HepG2 (cell line): ENCODE measurements at regions not wholly inside any gene's neighbourhood (a gene's known extent, or its start where the extent isn't known, plus 50 kb on each side); places are given as distances from the start of the nearest gene placed in this dataset.

Experiments
- ATAC-seq: fragments of 200-7000 bp; cut with Tn5 transposase; 3 replicates; pipeline ENCODE4 v1.9.1; 2020; ENCODE audit warnings: mild to moderate bottlenecking, moderate library complexity
- BruUV-seq: library from RNA; stranded (reverse); fragments of 400-500 nt; replicated peaks from 2 replicates; lab custom pipeline; 2021; lab: Mats Ljungman, UMichigan
- CTCF ChIA-PET: fragments of 300-600 bp; formaldehyde crosslinking; extraction: SDS; loops from one replicate; lab custom pipeline; 2021; ENCODE audit warnings: low total read pairs, inconsistent platforms, low intra/inter-chr PET ratio; lab: Yijun Ruan, JAX
- POLR2A ChIA-PET: fragments of 350-600 bp; sonication (Branson Sonifier 250); formaldehyde crosslinking; loops from one replicate; lab custom pipeline; 2020; ENCODE audit warnings: antibody characterized with exemption, inconsistent platforms; lab: Yijun Ruan, JAX
- DNase-seq: peaks from one replicate; pipeline ENCODE4 v3.0.0-alpha.2; 2015; ENCODE audit warnings: low spot score
- FAIRE-seq: peaks from 3 replicates; lab custom pipeline; 2011; peaks lifted over from hg19 to GRCh38; lab: Jason Lieb, UNC
- H2AFZ ChIP-seq: one replicate; pipeline ENCODE4 v1.6.1; 2011; ENCODE audit warnings: low read length, inconsistent platforms
- H3K27ac ChIP-seq: fragments of 300-600 bp; 3 replicates; pipeline ENCODE4 v1.8.0; 2011; ENCODE audit warnings: mixed run types, mild to moderate bottlenecking, mixed read lengths, low read length, inconsistent platforms; ENCODE audit not compliant: insufficient read depth; ENCODE audit errors: extremely low read length
- H3K27me3 ChIP-seq, 2 experiments: fragments of 200-600 bp in 1 of 2; 2 replicates in 1 of 2; 3 replicates in 1 of 2; pipeline versions ENCODE4 v1.6.0 to v1.8.0; 2011; ENCODE audit warnings: low read length in 2 of 2, mild to moderate bottlenecking in 2 of 2, moderate library complexity in 2 of 2, inconsistent platforms in 1 of 2; ENCODE audit not compliant: insufficient read depth in 2 of 2, control insufficient read depth in 1 of 2
- H3K36me3 ChIP-seq, 2 experiments: fragments of 200-600 bp in 1 of 2; replicated peaks in 1 of 2; 2 replicates in 1 of 2; 3 replicates in 1 of 2; pipeline versions ENCODE4 v1.5.1 to v1.8.0; 2011; ENCODE audit warnings: low read length in 2 of 2, inconsistent platforms in 1 of 2; ENCODE audit not compliant: insufficient read depth in 2 of 2, control insufficient read depth in 1 of 2
- H3K4me1 ChIP-seq: 2 replicates; pipeline ENCODE4 v1.5.1; 2012; ENCODE audit warnings: low read length, inconsistent platforms; ENCODE audit not compliant: insufficient read depth
- H3K4me2 ChIP-seq: 2 replicates; pipeline ENCODE4 v1.6.0; 2011; ENCODE audit warnings: low read depth, low read length, inconsistent platforms
- H3K4me3 ChIP-seq, 3 experiments: fragments of 200-600 bp in 1 of 3; sonication (generic), shearing (Covaris generic) in 1 of 3; replicated peaks in 1 of 3; 2 replicates each; pipeline ENCODE4 v1.5.1; 2011 to 2016; ENCODE audit warnings: low read length in 3 of 3, inconsistent platforms in 2 of 3, low read depth in 2 of 3, mild to moderate bottlenecking in 2 of 3, control low read depth in 1 of 3, mixed read lengths in 1 of 3; ENCODE audit not compliant: insufficient read depth in 1 of 3
- H3K79me2 ChIP-seq: one replicate; pipeline ENCODE4 v1.6.1; 2011; ENCODE audit warnings: low read length, inconsistent platforms; ENCODE audit not compliant: insufficient read depth
- H3K9ac ChIP-seq: 2 replicates; pipeline ENCODE4 v1.6.0; 2011; ENCODE audit warnings: mild to moderate bottlenecking, low read depth, low read length, inconsistent platforms; ENCODE audit not compliant: insufficient read depth
- H3K9me3 ChIP-seq: 2 replicates; pipeline ENCODE4 v1.5.1; 2012; ENCODE audit warnings: mild to moderate bottlenecking, low read length
- H4K20me1 ChIP-seq: 2 replicates; pipeline ENCODE4 v1.6.0; 2011; ENCODE audit warnings: inconsistent platforms, mild to moderate bottlenecking, low read length, moderate library complexity; ENCODE audit not compliant: insufficient read depth
- BRD4 ChIP-seq: sonication (generic); formaldehyde crosslinking; IDR thresholded peaks from 2 replicates; pipeline ENCODE4 v1.4.0; 2020; ENCODE audit warnings: missing genetic modification reagents
- ETV5 ChIP-seq: IDR thresholded peaks from 2 replicates; pipeline ENCODE4 v1.6.1; 2018; ENCODE audit warnings: missing biosample characterization, missing genetic modification reagents, inconsistent platforms, borderline replicate concordance
- MAF1 ChIP-seq: sonication (generic); formaldehyde crosslinking; IDR thresholded peaks from 2 replicates; pipeline ENCODE4 v1.5.0; 2020; ENCODE audit warnings: missing genetic modification reagents, borderline replicate concordance
- RBM22 ChIP-seq: fragments of 200-400 bp; formaldehyde crosslinking; optimal IDR thresholded peaks from 2 replicates; pipeline ENCODE3; 2017; ENCODE audit warnings: mild to moderate bottlenecking, low read length, moderate library complexity
- RXRB ChIP-seq: IDR thresholded peaks from 2 replicates; pipeline ENCODE4 v1.6.1; 2016; ENCODE audit warnings: borderline replicate concordance, missing genetic modification reagents, missing compliant biosample characterization
- ZBTB21 ChIP-seq: sonication (generic); formaldehyde crosslinking; IDR thresholded peaks from 2 replicates; pipeline ENCODE4 v1.4.0; 2020; ENCODE audit warnings: missing genetic modification reagents
- ZGPAT ChIP-seq: IDR thresholded peaks from 2 replicates; pipeline ENCODE4 v1.6.1; 2016; ENCODE audit warnings: mild to moderate bottlenecking
- ZNF558 ChIP-seq: sonication (generic); formaldehyde crosslinking; IDR thresholded peaks from 2 replicates; pipeline ENCODE4 v1.9.0; 2022; ENCODE audit warnings: mild to moderate bottlenecking, missing genetic modification reagents, borderline replicate concordance
- ZNF562 ChIP-seq: sonication (generic); formaldehyde crosslinking; IDR thresholded peaks from 2 replicates; pipeline ENCODE4 v1.8.0; 2022; ENCODE audit warnings: missing genetic modification reagents, borderline replicate concordance
- ZNF577 ChIP-seq: sonication (generic); formaldehyde crosslinking; IDR thresholded peaks from 2 replicates; pipeline ENCODE4 v1.4.0; 2020; ENCODE audit warnings: mild to moderate bottlenecking, low read depth, missing genetic modification reagents, borderline replicate concordance
- WGBS: methylation state at CpG from one replicate; pipeline ENCODE4 v1.1.6; 2017; ENCODE audit warnings: low lambda C conversion rate; 5-methylcytosine and 5-hydroxymethylcytosine counted together
- in situ Hi-C: cut with HindIII; loops from 2 replicates; pipeline ENCODE4 v1.10.0; 2017; ENCODE audit warnings: low pct_unique_long_range_greater_than_20kb; ENCODE audit not compliant: extremely low pct_ligation_motif_present
- intact Hi-C: fragments of 100-400 bp; cut with micrococcal nuclease; formaldehyde crosslinking; loops from one replicate; pipeline ENCODE4 v1.10.0; 2022; ENCODE audit not compliant: unreplicated experiment

GRCh38 chr12:114501474-114501807, 95.5 kb upstream of the TBX5 start:
- CTCF ChIA-PET = no interaction called here
- Histone ChIP-seq H3K9me3 (no peaks in the 10 kb centered on the region), H4K20me1 (no peaks in the 10 kb centered on the region), H3K4me1 (no peaks in the 10 kb centered on the region), H3K4me3 (no peak overlapping the region), H3K27me3 (peaks cover 1 to 7% of the 10 kb centered on the region in 2 experiments; a peak in 1 of 5 replicates), H3K36me3 (no peaks in the 10 kb centered on the region), H3K9ac (no peak overlapping the region), H3K27ac (no peak overlapping the region), H3K79me2 (no peaks in the 10 kb centered on the region), H3K4me2 (no peak overlapping the region), H2AFZ (no peak overlapping the region)
- ATAC-seq (no peak), DNase-seq (no peak), FAIRE-seq (no peak)
- no TSS peak for BruUV-seq
- TF ChIP-seq RXRB (CRISPR knock-in tag) = no peak
- TF ChIP-seq BRD4 (CRISPR knock-in tag) = no peak
- no peak for TF ChIP-seq ZGPAT (CRISPR knock-in tag)
- TF ChIP-seq RBM22 = no peak
- TF ChIP-seq ETV5 (CRISPR knock-in tag) = no peak
- no peak for TF ChIP-seq ZNF562 (CRISPR knock-in tag)
- no peak for TF ChIP-seq ZBTB21 (CRISPR knock-in tag)
- no peak for TF ChIP-seq MAF1
- TF ChIP-seq ZNF558 = no peak
- TF ChIP-seq ZNF577 (CRISPR knock-in tag) = no peak
- POLR2A ChIA-PET = no interaction called here
- in situ Hi-C loops (loop anchor here (10.0 kb wide), 1 partner anchor 517 kb away; no protein-coding TSS in a partner anchor), intact Hi-C loops (no loop called here)
- 52% methylated on average over 7 of the region's 7 CpGs for WGBS
